ENCODE measurements at regions not wholly inside any gene's neighbourhood (a gene's known extent, or its start where the extent isn't known, plus 50 kb on each side); places are given as distances from the start of the nearest gene placed in this dataset.

DNA sequence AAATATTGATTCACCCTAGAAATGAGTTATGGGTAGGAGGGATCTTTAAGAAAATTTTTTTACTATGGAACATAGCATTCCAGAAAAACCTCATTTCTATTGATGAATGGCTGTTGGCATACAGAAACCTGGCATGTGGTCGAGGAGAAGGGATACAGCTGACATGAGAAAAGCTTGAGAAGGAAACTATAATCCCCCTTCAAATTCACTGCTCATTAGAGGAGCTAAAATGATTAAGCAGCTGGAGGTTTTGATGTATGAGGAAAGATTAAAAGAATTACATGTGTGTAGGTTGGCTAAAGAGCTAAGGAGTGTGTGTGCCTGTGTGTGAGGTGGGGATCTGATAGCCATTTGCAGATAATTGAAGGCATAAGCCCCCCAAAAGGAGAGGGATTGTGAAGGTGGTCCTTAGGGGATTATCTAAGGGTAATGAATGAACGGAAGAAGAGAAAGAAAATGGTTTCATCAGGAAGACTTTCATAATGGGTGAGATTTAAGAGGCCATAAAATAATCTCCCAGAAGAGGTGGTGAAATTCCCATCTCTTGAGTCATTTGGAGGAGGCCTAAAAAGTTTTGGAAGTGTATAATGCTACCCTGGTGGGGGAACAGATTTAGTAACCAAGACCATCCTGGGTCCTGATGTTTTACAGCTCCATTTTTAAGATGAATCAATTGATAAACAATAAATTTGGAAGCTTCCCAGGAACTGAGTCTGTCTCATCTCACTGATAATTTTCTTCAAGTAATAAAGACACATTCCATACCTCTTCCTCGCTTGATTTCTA, 272.0 kb upstream of the HAND2 start:
- Histone ChIP-seq H3K27ac (no peak overlapping the region), H3K4me3 (no peak overlapping the region)

GRCh38 chr4:173801361-173801760, 271.3 kb upstream of the HAND2 start:
- Histone ChIP-seq H3K27ac (no peak overlapping the region), H3K4me3 (no peak overlapping the region)

DNA sequence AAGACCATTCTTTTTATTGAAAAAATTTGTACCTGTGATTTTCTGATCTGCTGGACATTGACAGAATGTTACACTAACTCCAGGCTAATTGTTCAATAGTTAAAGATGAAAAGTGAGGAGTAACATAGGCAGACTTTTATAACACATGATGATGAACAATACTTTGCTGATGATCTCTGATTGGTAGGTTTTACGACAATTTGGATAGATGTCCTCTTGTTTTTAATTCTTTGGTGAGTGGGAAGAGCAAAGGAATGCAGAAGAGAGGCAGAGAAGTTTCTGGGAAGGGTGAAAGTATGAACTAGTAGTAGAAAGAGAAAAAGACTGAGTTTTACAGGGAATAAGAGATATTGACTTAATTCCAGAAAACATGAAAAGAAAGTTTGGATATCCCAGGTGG, 267.3 kb upstream of the HAND2 start:
- H3K4me3 ChIP-seq, result no peak overlapping the region
- no peak overlapping the region for H3K27ac ChIP-seq

DNA sequence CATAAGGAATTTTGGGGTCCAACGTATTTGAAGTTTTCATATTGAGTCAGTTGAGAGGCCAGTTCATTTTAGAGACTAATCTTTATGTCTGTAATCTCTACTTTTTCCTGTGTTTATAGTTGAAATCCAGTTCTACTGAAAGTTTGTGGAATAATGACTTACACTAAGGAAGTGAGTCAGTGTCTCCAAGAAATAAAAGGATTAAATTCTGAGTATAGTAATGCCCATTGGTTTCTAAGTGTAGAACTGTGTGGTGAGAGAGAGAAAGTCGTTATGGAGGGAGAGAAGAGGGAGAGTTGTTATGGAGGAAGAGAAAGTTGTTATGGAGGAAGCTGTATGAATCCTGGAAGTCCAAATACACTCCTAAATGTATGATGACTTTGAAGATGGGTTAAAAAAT, 264.6 kb upstream of the HAND2 start:
- Histone ChIP-seq H3K4me3 (no peak overlapping the region), H3K27ac (no peak overlapping the region)

DNA sequence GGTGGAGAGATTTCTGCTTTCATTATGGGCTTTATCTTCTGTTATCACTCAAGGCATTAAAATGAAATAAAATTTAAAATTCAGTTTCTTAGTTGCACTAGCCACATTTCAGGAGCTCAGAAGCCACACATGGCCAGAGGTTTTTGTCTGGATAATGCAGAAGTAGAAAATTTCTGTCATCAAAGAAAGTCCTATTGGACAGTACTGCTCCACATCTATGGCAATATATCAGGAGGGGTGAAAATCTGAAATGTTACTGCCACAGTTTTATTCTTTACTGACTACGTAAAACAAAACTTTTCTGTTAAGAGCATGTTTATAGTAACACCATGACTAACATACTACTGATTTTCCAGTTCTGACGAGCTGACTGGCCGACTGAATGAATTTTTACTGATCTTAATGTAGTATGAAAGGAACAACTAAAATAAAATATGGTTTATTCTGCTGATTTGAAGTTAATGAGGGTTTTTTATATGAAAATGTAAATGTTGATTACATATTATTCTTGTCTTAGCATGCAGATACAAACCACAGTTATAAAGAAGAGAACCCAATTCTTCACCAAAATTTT, 264.0 kb upstream of the HAND2 start:
- H3K27ac ChIP-seq, result no peak overlapping the region
- H3K4me3 ChIP-seq, result no peak overlapping the region

GRCh38 chr4:173782660-173783059, 252.6 kb upstream of the HAND2 start:
- Histone ChIP-seq H3K27ac (no peak overlapping the region), H3K4me3 (no peak overlapping the region)

GRCh38 chr4:173777921-173778320, 247.9 kb upstream of the HAND2 start:
- no peak overlapping the region for H3K27ac ChIP-seq
- no peak overlapping the region for H3K4me3 ChIP-seq

DNA sequence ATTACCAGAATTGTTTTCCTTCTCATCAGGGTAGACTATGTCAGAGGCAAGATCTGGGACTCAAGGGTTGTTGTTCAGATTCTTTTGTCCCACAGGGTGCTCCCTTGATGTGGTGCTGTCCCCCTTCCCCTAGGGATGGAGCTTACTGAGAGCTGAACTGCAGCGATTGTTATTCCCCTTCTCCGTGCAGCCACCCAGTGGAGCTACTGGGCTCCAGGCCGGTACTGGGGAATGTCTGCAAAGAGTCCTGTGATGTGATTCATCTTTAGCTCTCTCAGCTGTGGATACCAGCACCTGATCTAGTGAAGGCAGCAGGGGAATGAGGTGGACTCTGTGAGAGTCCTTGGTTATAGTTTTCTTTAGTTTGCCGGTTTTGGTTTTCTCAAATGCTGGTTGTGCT, 247.4 kb upstream of the HAND2 start:
- no peak overlapping the region for H3K4me3 ChIP-seq
- no peak overlapping the region for H3K27ac ChIP-seq

- H3K27ac ChIP-seq, result no peak overlapping the region
- H3K4me3 ChIP-seq, result no peak overlapping the region
These were observed 239.5 kb upstream of the HAND2 start for GRCh38 chr4:173769568-173769967.

DNA sequence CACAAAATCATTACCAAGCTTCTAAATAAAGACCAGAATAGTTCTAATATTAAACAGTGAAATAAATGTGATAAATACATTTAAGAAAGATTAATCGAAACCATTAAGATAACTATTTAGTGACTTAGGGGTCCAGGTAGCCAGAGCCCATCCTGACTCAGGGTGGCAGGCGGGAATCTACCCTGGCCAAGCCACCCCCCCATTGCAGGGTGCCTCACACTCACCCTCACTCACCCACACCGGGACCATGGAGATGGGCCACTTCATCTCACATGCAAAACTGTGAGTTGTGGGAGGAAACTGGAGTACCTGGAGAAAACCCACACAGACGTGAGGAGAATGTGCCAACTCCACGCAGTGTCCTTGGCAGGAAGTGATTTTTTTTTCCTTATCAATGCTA, 237.6 kb upstream of the HAND2 start:
- no peak overlapping the region for H3K4me3 ChIP-seq
- no peak overlapping the region for H3K27ac ChIP-seq

DNA sequence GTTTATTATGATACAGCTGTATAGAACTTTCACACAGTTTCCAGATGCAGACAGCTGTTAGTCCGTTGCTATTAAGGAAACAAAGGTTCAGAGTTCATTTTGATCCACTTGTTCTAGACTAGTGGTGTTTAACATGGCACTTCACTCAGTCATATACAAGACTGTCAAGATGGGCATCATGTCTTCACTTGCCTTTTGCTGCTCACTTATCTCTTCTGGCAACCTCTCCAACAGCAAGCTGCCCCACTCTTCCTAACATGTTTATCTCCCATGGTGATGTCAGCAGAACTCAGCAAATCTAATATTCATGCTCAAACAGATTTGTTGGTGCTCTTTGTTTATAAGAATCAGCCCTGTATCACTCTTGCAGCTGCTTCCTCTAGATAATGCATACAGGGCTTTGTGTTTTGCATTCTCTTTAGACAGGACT, 236.2 kb upstream of the HAND2 start:
- H3K4me3 ChIP-seq, result no peak overlapping the region
- no peak overlapping the region for H3K27ac ChIP-seq

DNA sequence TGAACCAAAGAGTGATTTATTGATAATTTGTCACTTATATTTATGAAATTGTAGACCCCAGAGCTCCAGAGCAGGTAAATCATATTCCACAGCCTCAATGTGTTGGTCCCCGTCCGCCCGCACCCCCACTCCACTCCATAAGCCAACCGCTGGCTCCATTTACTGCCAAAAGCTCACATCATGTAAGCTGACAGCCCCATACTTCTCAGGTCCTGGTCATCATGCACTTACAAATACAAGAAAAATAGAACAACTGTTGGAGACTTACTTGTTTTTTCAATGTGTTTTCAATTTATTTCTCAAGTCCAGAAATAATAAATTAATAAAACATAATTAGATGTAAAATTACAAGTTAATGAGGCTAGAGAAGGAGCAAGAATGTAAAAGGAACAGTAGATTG, 235.7 kb upstream of the HAND2 start:
- H3K4me3 ChIP-seq, result no peak overlapping the region
- H3K27ac ChIP-seq, result no peak overlapping the region

DNA sequence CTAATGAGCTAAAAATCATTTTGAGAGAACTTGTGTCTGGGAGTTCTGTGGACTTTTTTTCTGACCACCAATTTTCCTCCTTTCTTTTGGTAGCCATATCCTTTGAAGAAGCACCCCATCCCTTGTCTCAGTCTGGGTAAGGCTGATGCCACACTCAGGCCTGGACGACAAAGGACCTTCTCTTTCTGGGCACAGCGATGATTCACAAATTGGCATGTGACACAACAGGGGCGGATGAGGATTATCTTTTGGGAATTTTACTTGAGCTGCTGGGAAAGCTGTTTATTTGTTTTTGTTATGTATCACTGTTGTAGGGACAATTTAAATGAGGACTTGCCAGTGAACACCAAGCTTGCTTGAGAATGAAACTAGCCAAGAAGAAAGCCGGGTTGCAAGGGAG, 233.4 kb upstream of the HAND2 start:
- no peak overlapping the region for H3K4me3 ChIP-seq
- H3K27ac ChIP-seq, result no peak overlapping the region

GRCh38 chr4:173761938-173762337, 231.9 kb upstream of the HAND2 start:
- Histone ChIP-seq H3K27ac (no peak overlapping the region), H3K4me3 (no peak overlapping the region)

GRCh38 chr4:173761236-173761635, 231.2 kb upstream of the HAND2 start:
- H3K27ac ChIP-seq, result no peak overlapping the region
- no peak overlapping the region for H3K4me3 ChIP-seq

- no peak overlapping the region for H3K4me3 ChIP-seq
- H3K27ac ChIP-seq, result no peak overlapping the region
These were observed 228.1 kb upstream of the HAND2 start for GRCh38 chr4:173758132-173758531.

DNA sequence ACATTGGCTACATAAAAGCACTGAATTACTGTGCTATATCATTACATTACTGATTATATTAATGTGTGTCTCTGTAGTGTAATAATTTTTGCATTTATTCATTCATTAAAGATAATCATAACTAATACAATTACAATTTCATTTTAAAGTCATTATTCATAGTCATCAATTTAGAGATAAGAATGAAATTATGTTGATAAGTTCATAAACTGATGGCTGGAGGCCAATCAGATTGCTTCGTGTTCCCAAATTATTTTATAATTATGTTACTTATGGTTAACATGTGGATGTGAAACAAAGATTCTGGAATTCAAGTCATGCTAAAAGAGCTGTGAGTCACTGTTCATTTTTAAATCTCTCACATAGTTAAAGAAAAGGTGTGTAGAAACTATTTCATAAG, 223.4 kb upstream of the HAND2 start:
- Histone ChIP-seq H3K4me3 (no peak overlapping the region), H3K27ac (no peak overlapping the region)

- Histone ChIP-seq H3K27ac (no peak overlapping the region), H3K4me3 (no peak overlapping the region)
These were observed 222.7 kb upstream of the HAND2 start for GRCh38 chr4:173752610-173753230.

GRCh38 chr4:173748353-173748752, 218.3 kb upstream of the HAND2 start:
- no peak overlapping the region for H3K27ac ChIP-seq
- H3K4me3 ChIP-seq, result no peak overlapping the region

GRCh38 chr4:173747537-173748257, 217.7 kb upstream of the HAND2 start:
- Histone ChIP-seq H3K27ac (no peak overlapping the region), H3K4me3 (no peak overlapping the region)

GRCh38 chr4:173746424-173746823, 216.4 kb upstream of the HAND2 start:
- H3K4me3 ChIP-seq, result no peak overlapping the region
- no peak overlapping the region for H3K27ac ChIP-seq
